HFFc6 (cell line): ENCODE measurements at regions not wholly inside any gene's neighbourhood (a gene's known extent, or its start where the extent isn't known, plus 50 kb on each side); places are given as distances from the start of the nearest gene placed in this dataset.
A peak's percentile ranks its signal among the peaks of the same experiment; 100 is the strongest.

ENCODE experiments used
- DNase-seq: peaks from one replicate; pipeline ENCODE4 v3.0.0-alpha.2; 2018
- H3K27ac Mint-ChIP-seq: 2 replicates; pipeline ENCODE4 v1.8.0; 2020; ENCODE audit warnings: mild to moderate bottlenecking, mixed read lengths
- H3K27me3 Mint-ChIP-seq: 2 replicates; pipeline ENCODE4 v1.8.0; 2021; ENCODE audit warnings: mild to moderate bottlenecking, moderate library complexity, mixed read lengths; ENCODE audit not compliant: insufficient read depth
- H3K36me3 Mint-ChIP-seq: 2 replicates; pipeline ENCODE4 v1.8.0; 2021; ENCODE audit warnings: low read depth, mixed read lengths
- H3K4me1 Mint-ChIP-seq: 2 replicates; pipeline ENCODE4 v1.8.0; 2020; ENCODE audit warnings: low read depth, mixed read lengths
- H3K4me3 Mint-ChIP-seq: 2 replicates; pipeline ENCODE4 v1.8.0; 2020; ENCODE audit warnings: mild to moderate bottlenecking, moderate library complexity, mixed read lengths
- H3K9me3 Mint-ChIP-seq: 2 replicates; pipeline ENCODE4 v1.8.0; 2020; ENCODE audit warnings: mild to moderate bottlenecking, mixed read lengths
- TF ChIP-seq, protein P1 (sequence below): fragments of 200-600 bp; sonication (generic); IDR thresholded peaks from 2 replicates; pipeline ENCODE4 v1.5.0; 2021; ENCODE audit warnings: antibody characterized with exemption, mild to moderate bottlenecking

GRCh38 chr17:72376526-72377345 is 255.9 kb downstream of the SOX9 start:
- peaks cover 3% of the 10 kb centered on the region for H3K27me3 Mint-ChIP-seq
- TF ChIP-seq, protein P1, sequence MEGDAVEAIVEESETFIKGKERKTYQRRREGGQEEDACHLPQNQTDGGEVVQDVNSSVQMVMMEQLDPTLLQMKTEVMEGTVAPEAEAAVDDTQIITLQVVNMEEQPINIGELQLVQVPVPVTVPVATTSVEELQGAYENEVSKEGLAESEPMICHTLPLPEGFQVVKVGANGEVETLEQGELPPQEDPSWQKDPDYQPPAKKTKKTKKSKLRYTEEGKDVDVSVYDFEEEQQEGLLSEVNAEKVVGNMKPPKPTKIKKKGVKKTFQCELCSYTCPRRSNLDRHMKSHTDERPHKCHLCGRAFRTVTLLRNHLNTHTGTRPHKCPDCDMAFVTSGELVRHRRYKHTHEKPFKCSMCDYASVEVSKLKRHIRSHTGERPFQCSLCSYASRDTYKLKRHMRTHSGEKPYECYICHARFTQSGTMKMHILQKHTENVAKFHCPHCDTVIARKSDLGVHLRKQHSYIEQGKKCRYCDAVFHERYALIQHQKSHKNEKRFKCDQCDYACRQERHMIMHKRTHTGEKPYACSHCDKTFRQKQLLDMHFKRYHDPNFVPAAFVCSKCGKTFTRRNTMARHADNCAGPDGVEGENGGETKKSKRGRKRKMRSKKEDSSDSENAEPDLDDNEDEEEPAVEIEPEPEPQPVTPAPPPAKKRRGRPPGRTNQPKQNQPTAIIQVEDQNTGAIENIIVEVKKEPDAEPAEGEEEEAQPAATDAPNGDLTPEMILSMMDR = no peak
- H3K4me1 Mint-ChIP-seq = peaks cover 25% of the 10 kb centered on the region
- H3K4me3 Mint-ChIP-seq = no peak overlapping the region
- H3K27ac Mint-ChIP-seq = peak overlapping the region; percentile 8; the same call in 1 of the 2 replicates
- H3K9me3 Mint-ChIP-seq = no peaks in the 10 kb centered on the region
- no peaks in the 10 kb centered on the region for H3K36me3 Mint-ChIP-seq
- DNase-seq = peak; percentile 41

DNA sequence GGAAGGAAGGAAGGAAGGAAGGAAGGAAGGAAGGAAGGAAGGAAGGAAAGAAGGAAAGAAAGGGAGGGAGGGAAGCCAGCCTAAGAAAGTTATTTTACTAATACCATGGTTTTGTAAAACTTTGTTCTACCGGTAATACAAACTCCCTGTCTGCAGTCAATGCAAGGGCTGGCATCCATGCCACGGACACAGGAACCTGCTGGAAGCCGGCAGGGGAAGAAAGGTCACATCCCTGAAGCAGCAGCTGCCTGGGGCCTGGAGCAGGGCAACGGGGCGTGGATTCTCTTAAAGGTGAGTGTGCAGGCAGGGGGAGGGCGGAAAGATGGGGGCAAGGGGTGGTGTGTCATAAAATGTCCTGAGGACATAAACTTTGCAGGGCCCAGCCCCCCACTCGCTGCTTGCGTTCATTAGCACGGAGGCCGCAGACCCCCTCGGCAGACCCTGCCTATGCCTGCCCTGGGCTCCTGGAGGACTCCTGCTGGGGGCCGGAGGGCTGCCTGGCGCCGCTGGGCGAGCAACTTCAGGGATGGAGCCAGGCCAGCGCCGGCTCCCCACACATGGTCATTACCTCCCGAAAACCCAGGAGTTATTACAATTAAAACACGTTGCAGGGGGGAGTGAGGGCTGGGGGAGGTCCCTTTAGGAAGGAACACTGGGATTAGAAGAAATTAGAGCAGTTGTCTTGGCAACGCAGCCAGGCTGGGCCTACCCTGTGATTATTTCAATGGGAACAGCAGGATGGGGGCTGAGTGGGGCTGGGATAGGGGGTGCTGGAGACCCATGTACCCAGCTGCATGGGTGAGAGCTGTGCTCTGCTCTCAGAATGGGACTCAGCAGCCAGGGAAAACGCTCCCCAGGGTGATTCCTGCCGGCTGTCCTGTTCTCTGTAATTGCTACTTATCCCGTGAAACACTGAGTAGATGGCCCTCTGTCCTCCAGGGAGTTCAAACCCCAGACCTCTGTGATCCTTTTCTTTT is 257.9 kb downstream of the SOX9 start:
- Mint-ChIP-seq H3K27ac (no peak overlapping the region), H3K4me3 (no peak overlapping the region), H3K36me3 (no peaks in the 10 kb centered on the region), H3K4me1 (peaks cover 14% of the 10 kb centered on the region), H3K9me3 (no peaks in the 10 kb centered on the region), H3K27me3 (peaks cover 2% of the 10 kb centered on the region)
- TF ChIP-seq, protein P1 = no peak
- DNase-seq = no peak

- no peak for DNase-seq
- no peaks in the 10 kb centered on the region for H3K36me3 Mint-ChIP-seq
- no peak overlapping the region for H3K27ac Mint-ChIP-seq
- H3K27me3 Mint-ChIP-seq = peaks cover 2% of the 10 kb centered on the region
- H3K9me3 Mint-ChIP-seq = no peaks in the 10 kb centered on the region
- TF ChIP-seq, protein P1 = no peak
- no peak overlapping the region for H3K4me3 Mint-ChIP-seq
- H3K4me1 Mint-ChIP-seq = peaks cover 14% of the 10 kb centered on the region
These were observed 258.7 kb downstream of the SOX9 start for GRCh38 chr17:72379516-72379915.

DNA sequence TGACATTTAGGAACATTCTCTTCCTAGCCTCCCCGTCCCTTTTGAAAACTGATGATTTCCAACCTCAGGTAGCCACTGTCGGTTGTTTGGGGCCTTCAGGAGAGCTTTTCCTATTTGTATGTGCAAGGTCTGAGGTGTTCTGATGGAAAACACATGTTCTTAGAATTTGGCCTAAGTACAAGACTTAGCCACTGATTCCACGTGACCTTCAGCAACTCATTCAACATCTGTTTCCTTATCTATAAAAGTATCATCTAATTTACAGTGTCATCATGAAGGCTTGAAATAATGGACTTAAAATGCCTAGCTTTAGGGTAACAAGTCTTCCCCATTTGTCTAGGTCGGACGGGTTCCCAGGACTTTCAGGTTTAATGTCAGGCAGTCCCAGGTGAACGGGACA is 259.3 kb downstream of the SOX9 start:
- H3K27me3 Mint-ChIP-seq = peaks cover 2% of the 10 kb centered on the region
- H3K36me3 Mint-ChIP-seq = no peaks in the 10 kb centered on the region
- TF ChIP-seq, protein P1 = no peak
- DNase-seq = no peak
- H3K27ac Mint-ChIP-seq = no peak overlapping the region
- no peaks in the 10 kb centered on the region for H3K9me3 Mint-ChIP-seq
- no peak overlapping the region for H3K4me3 Mint-ChIP-seq
- peaks cover 15% of the 10 kb centered on the region for H3K4me1 Mint-ChIP-seq

- Mint-ChIP-seq H3K27me3 (peaks cover 2% of the 10 kb centered on the region), H3K27ac (no peak overlapping the region), H3K4me3 (no peak overlapping the region), H3K4me1 (peaks cover 21% of the 10 kb centered on the region), H3K36me3 (no peaks in the 10 kb centered on the region), H3K9me3 (no peaks in the 10 kb centered on the region)
- DNase-seq = no peak
- TF ChIP-seq, protein P1 = no peak
These were observed 259.9 kb downstream of the SOX9 start for GRCh38 chr17:72380737-72381136.
